ENCODE measurements at regions not wholly inside any gene's neighbourhood (a gene's known extent, or its start where the extent isn't known, plus 50 kb on each side); places are given as distances from the start of the nearest gene placed in this dataset.

- no TSS peak for BruUV-seq (replicated peaks)
- intact Hi-C loops (cut with micrococcal nuclease) (no loop called here), in situ Hi-C loops (cut with MboI) (no loop called here)
- Histone ChIP-seq H3K27ac (ENCODE audit: extremely low read depth, low read depth, low read length) (no peak overlapping the region), H3K36me3 (ENCODE audit: control insufficient read depth, insufficient read depth, low read length) (no peaks in the 10 kb centered on the region), H4K20me1 (replicated peaks; ENCODE audit: control insufficient read depth, insufficient read depth, low read length) (no peaks in the 10 kb centered on the region), H3K9ac (ENCODE audit: insufficient read depth in 1 of 2, low read depth in 2 of 2, low read length in 2 of 2) (no peak overlapping the region), H3K4me3 (no peak overlapping the region), H3K79me2 (ENCODE audit: control insufficient read depth, insufficient read depth, low read length) (no peaks in the 10 kb centered on the region), H2AFZ (ENCODE audit: low read depth, low read length) (no peak overlapping the region), H3K4me2 (ENCODE audit: insufficient read depth, low read length) (no peak overlapping the region), H3K9me3 (replicated peaks; ENCODE audit: control insufficient read depth, insufficient read depth, low read depth, low read length) (no peaks in the 10 kb centered on the region), H3K27me3 (ENCODE audit: control insufficient read depth in 2 of 2, insufficient read depth in 2 of 2, low read length in 2 of 2) (peaks cover 0 to 7% of the 10 kb centered on the region in 2 experiments; a peak in 1 of 5 replicates), H3K4me1 (replicated peaks in 1 of 2; ENCODE audit: control insufficient read depth in 2 of 2, insufficient read depth in 2 of 2, low read length in 2 of 2) (no peaks in the 10 kb centered on the region), H3K9me1 (ENCODE audit: control insufficient read depth, insufficient read depth, low read length) (no peaks in the 10 kb centered on the region)
- ChIA-PET POLR2A (interaction anchor here (0.7 kb wide), 1 partner anchor 137 kb away, joined by 3 read pairs; no protein-coding TSS in a partner anchor), CTCF (ENCODE audit: low intra/inter-chr PET ratio) (no interaction called here)
- ATAC-seq = no peak
- no peak for DNase-seq (ENCODE audit: extremely low read depth in 1 of 4, low spot score in 3 of 4)
- TF ChIP-seq TRIM28 (IDR thresholded peaks at IDR 0.05) (no peak), MAFK (IDR thresholded peaks at IDR 0.05; ENCODE audit: low read length) (no peak), ZBTB17 (CRISPR knock-in tag; IDR thresholded peaks at IDR 0.05) (no peak), USF2 (CRISPR knock-in tag; IDR thresholded peaks at IDR 0.05) (no peak), ZNF12 (CRISPR knock-in tag; IDR thresholded peaks at IDR 0.05) (no peak), PCBP2 (IDR thresholded peaks at IDR 0.05; ENCODE audit: low read depth, low read length, poor library complexity, severe bottlenecking) (no peak), TFAM (CRISPR knock-in tag; conservative IDR thresholded peaks at IDR 0.05) (no peak), ELF2 (CRISPR knock-in tag; IDR thresholded peaks at IDR 0.05) (no peak)
- TF ChIP-seq, protein P1, sequence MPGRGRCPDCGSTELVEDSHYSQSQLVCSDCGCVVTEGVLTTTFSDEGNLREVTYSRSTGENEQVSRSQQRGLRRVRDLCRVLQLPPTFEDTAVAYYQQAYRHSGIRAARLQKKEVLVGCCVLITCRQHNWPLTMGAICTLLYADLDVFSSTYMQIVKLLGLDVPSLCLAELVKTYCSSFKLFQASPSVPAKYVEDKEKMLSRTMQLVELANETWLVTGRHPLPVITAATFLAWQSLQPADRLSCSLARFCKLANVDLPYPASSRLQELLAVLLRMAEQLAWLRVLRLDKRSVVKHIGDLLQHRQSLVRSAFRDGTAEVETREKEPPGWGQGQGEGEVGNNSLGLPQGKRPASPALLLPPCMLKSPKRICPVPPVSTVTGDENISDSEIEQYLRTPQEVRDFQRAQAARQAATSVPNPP (IDR thresholded peaks at IDR 0.05; ENCODE audit: borderline replicate concordance, insufficient read depth, insufficient read length) = no peak
- TF ChIP-seq, protein P2, sequence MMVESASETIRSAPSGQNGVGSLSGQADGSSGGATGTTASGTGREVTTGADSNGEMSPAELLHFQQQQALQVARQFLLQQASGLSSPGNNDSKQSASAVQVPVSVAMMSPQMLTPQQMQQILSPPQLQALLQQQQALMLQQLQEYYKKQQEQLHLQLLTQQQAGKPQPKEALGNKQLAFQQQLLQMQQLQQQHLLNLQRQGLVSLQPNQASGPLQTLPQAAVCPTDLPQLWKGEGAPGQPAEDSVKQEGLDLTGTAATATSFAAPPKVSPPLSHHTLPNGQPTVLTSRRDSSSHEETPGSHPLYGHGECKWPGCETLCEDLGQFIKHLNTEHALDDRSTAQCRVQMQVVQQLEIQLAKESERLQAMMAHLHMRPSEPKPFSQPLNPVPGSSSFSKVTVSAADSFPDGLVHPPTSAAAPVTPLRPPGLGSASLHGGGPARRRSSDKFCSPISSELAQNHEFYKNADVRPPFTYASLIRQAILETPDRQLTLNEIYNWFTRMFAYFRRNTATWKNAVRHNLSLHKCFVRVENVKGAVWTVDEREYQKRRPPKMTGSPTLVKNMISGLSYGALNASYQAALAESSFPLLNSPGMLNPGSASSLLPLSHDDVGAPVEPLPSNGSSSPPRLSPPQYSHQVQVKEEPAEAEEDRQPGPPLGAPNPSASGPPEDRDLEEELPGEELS (CRISPR knock-in tag; IDR thresholded peaks at IDR 0.05; ENCODE audit: borderline replicate concordance) = no peak
- FAIRE-seq = no peak
- WGBS (ENCODE audit: insufficient coverage, low coverage, missing lambda C conversion rate) = 0% methylated on average over 8 of the region's 8 CpGs
Measured at GRCh38 chr11:19577391-19577975, 135.2 kb upstream of the NAV2 start.
